ENCODE measurements at regions not wholly inside any gene's neighbourhood (a gene's known extent, or its start where the extent isn't known, plus 50 kb on each side); places are given as distances from the start of the nearest gene placed in this dataset.
"Not testable (repeated sequence)": the region's sequence is repeated elsewhere in the genome, so short reads cannot be mapped to it uniquely, and the experiment has no call there.

- not testable (repeated sequence) for DNase-seq
Observed at GRCh38 chr2:155880382-155880781, 452.1 kb downstream of the NR4A2 start.

GRCh38 chr2:155879900-155880299 is 452.6 kb downstream of the NR4A2 start:
- DNase-seq = not testable (repeated sequence)

GRCh38 chr2:155872396-155872795 is 460.1 kb downstream of the NR4A2 start:
- DNase-seq = no peak

- DNase-seq = no peak
Observed at GRCh38 chr2:155871940-155872339, 460.6 kb downstream of the NR4A2 start.

- DNase-seq = no peak
Observed at GRCh38 chr2:155867564-155867963, 465.0 kb downstream of the NR4A2 start.

- no peak for DNase-seq
Observed at GRCh38 chr2:155866477-155866876, 466.0 kb downstream of the NR4A2 start.

- DNase-seq = no peak
Observed at GRCh38 chr2:155852156-155852555, 480.4 kb downstream of the NR4A2 start.

GRCh38 chr2:155846259-155846658 is 486.3 kb downstream of the NR4A2 start:
- no peak for DNase-seq

- no peak for DNase-seq
Observed at GRCh38 chr2:155844461-155844860, 488.1 kb downstream of the NR4A2 start.

- no peak for DNase-seq
Observed at GRCh38 chr2:155842103-155842502, 490.4 kb downstream of the NR4A2 start.

- DNase-seq = no peak
Observed at GRCh38 chr2:155841442-155841841, 491.1 kb downstream of the NR4A2 start.

GRCh38 chr2:155840661-155841060 is 491.9 kb downstream of the NR4A2 start:
- no peak for DNase-seq

- no peak for DNase-seq
Observed at GRCh38 chr2:155839991-155840390, 492.5 kb downstream of the NR4A2 start.

- DNase-seq = no peak
Observed at GRCh38 chr2:155839436-155839835, 493.1 kb downstream of the NR4A2 start.

GRCh38 chr2:155836439-155836838 is 496.1 kb downstream of the NR4A2 start:
- no peak for DNase-seq

GRCh38 chr2:155830817-155831579 is 501.5 kb downstream of the NR4A2 start:
- DNase-seq = no peak

GRCh38 chr2:155830351-155830750 is 502.2 kb downstream of the NR4A2 start:
- no peak for DNase-seq

- DNase-seq = no peak
Observed at GRCh38 chr2:155825876-155826275, 506.6 kb downstream of the NR4A2 start.

GRCh38 chr2:155815851-155816250 is 516.7 kb downstream of the NR4A2 start:
- DNase-seq = no peak

GRCh38 chr2:155815275-155815674 is 517.2 kb downstream of the NR4A2 start:
- DNase-seq = no peak

- DNase-seq = no peak
Observed at GRCh38 chr2:155810411-155810810, 522.1 kb downstream of the NR4A2 start.

- no peak for DNase-seq
Observed at GRCh38 chr2:155802888-155803287, 529.6 kb downstream of the NR4A2 start.

GRCh38 chr2:155792666-155793065 is 539.9 kb downstream of the NR4A2 start:
- DNase-seq = no peak

GRCh38 chr2:155770516-155770915 is 562.0 kb downstream of the NR4A2 start:
- DNase-seq = no peak
